ENCODE measurements at regions not wholly inside any gene's neighbourhood (a gene's known extent, or its start where the extent isn't known, plus 50 kb on each side); places are given as distances from the start of the nearest gene placed in this dataset.

DNA sequence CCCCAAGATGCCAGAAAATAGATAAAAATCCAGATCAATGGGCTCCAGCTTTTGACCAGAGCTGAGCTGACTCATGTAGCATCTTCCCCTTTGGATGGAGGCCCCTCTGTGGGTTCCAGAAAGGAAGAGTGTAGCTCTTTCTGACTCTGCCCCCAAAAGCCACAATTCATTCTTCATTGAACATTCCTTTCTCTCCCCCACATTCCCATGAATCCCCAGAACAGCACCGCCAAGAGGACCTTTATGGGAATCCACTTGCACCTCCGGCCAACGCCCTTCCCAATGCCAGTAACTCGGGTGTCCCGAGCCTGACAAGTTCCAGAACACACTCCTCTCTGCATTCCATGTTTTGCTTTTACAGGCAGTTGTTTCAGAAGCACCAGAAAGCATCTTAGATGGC, 210.6 kb upstream of the DIO3 start:
- TF ChIP-seq CTCF (IDR thresholded peaks at IDR 0.05) (no peak), POLR2A (IDR thresholded peaks at IDR 0.05) (no peak)
